NCI-H2107 (cell line): ENCODE measurements at regions not wholly inside any gene's neighbourhood (a gene's known extent, or its start where the extent isn't known, plus 50 kb on each side); places are given as distances from the start of the nearest gene placed in this dataset.

Experiments used
- DNase-seq: peaks from one replicate; lab custom pipeline; 2025; lab: John Stamatoyannopoulos, UW

DNA sequence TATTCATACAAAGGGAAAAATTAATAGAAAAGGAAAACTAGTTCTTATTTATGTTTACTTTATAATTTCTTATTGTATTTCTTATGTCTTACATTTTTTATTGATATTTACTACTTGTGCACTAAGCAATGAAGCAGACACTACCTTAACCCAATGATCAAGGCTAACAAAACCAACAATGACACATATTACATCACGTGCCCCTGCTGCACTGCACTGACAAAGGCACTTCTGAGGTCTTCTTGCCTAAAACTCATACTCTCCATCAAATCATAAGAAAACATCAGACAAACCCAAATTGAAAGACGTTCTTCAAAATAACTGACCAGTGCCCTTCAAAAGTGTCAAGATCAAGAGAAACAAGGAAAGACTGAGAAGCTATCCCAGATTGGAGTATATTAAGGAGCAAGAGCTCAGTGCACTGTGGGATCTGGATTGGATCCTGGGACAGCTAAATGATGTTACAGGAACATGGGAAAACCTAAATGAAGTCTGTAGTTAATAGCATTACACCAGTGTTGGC is 230.9 kb downstream of the AUH start:
- DNase-seq: no peak

DNA sequence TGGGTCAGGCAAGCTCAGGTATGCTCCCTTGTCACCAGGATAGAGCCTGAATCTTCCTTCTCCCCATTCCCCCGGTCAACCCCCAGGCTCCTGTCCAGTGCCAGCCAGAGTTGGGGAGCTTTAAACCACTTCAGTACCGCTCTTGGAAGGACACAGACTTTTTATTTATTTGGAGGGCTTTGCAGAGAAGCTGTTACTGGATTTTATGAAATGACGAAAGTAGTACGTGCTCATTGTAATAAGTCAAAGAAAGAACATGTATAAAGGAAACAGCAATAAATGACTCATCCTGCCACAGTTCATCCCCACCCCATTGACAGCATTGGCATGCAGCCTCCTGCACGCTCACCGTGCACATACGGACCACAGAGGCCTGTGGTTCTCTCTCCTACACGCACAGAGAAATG is 230.3 kb downstream of the AUH start:
- DNase-seq: no peak

DNA sequence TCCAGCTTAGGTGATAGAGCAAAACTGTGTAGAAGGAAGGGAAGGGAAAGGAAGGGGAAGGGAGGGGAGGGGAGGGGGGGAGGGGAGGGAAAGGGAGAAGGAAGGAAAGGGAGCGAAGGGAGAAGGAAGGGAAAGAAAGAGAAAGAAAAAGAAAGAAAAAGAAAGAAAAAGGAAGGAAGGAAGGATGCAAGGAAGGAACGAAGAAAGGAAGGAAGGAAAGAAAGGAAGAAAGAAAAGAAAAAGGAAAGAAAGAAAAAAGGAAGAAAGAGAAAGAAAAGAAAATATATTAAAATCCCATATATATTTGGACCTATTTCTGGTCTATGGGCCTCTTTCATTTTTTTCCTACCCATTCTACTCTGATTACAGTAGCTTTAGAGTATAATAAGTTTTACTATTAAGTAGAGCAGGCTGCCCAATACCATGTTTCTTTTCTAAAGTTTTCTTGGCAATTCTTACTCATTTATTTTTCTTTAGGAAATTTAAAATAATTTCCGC is 229.1 kb downstream of the AUH start:
- DNase-seq: no peak

DNA sequence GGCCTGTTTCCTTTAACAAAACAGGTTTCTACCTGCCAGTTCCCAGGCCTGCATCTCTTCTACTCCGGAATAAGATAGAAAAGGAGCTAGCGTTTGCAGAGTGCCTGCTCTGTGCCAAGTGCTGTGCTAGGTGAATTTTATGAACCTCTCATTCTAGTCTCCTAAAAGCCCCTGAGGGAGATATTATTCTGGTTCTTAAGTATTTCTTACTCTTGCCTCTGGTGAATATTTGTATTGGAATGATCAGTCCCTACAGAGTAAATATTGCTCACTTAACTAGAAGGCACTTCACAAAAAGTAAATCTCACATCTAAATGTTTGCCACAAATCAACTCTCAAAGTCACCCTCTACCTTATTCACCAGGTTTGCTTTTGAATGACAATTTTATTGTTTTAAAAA is 227.1 kb downstream of the AUH start:
- DNase-seq: no peak

DNA sequence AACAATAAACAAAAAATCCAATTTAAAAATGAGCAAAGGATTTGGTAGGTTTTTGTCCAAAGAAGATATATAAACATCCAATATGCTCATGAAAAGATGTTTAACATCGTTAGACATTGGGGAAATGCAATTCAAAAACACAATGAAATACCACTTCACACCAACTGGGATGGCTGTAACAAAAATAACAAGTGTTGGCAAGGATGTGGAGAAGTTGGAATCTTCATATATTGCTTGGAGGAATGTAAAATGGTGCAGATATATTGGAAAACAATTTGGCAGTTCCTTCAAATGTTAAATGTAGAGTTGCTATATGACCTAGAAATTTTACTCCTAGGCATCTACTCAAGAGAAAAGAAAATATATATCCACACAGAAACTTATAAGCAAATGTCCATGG is 224.3 kb downstream of the AUH start:
- DNase-seq: no peak

DNA sequence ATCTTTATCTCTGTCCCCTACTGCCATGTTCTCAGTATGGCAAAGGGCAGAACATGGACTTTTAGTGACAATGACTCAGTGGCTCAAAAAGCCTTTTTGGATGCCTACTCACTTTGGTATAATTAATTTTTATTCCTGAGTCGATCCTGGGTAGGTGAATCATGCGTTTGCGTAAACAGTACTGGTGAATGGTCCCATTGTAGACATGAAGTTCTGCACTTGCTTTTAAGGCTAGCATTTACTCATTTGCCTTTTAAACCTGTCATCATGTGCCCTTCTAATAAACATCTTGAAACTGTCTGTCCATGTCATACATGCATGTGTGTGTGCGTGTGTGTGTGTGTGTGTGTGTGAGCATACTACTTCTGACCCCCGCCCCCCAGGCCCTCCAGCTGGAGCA is 223.0 kb downstream of the AUH start:
- DNase-seq: no peak

DNA sequence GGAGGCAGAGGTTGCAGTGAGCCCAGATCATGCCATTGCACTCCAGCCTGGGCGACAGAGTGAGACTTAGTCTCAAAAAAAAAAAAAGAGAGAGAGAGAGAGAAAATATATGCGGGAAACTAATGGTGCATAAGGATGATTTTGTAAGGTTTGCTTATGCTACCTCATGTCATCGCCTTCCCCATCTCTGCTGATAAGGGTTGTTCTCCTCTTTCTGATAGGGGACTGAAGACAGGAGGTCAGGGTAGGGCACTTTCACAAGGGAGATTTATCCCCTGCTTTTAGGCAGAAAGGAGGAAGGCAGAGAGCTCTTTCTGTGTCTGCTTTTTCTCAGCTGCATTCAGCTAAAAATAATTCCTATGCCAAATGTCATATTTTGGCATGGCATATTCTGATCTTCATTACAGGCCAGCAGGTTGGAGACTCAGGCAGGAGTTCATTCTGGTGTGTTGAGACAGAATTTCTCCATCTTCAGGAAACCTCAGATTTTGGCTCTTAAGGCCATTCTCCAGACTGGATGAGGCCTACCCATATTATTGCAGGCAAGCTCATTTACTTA is 220.2 kb downstream of the AUH start:
- no peak for DNase-seq

DNA sequence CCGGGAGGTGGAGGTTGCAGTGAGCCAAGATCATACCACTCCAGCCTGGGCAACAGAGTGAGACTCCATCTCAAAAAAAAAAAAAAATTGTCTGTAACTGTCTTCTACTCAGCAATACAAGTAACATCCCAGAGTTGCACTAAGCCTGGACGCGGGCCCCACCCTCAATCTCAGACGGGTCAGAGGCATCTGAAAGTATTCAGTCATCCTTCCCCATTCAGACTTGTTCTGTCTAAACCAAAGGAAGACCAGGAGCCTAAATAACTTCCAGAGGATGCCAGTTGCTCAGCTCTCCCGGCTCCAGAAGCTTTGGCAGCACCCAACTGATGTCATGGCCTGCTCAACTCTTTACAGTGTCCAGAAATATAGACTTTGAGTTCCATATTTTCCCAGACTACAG is 218.6 kb downstream of the AUH start:
- no peak for DNase-seq

DNA sequence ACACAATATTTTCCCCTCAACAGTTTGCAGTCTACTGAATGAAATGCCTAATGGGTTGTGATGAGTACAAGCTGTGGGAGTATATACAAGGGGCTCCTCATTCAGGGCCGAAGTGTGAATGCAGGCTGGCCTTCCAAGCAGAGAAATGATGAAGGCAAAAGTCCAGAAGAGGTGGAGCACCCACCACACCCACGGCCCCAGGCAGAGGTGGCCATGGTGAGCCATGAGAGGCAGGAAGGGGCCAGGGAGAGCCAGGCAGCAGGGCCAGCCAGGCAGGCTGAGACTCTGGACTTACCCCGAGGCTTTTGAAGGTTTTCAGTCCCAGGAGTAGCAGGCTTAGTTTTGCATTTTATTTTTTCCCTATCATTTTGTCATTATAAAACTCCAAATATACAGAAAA is 218.1 kb downstream of the AUH start:
- DNase-seq: no peak

DNA sequence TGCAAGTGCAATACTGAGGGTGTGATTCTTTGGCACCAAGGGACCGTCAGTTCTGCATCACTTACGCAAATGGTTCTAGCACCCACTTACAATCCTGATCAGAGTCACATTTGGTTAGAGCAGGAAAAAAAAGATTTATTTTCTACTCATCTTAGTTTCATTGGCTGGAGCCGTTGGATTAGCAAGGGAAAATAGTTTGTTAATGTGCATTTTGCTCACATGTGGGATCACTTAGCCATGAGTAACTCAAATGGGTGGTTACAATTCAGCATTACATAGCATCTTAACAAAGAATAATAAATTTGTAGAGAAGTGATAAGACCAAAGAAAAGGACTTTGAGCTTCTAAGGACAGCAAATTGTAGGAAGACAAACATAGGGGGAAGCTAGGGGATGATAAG is 216.9 kb downstream of the AUH start:
- DNase-seq: no peak

DNA sequence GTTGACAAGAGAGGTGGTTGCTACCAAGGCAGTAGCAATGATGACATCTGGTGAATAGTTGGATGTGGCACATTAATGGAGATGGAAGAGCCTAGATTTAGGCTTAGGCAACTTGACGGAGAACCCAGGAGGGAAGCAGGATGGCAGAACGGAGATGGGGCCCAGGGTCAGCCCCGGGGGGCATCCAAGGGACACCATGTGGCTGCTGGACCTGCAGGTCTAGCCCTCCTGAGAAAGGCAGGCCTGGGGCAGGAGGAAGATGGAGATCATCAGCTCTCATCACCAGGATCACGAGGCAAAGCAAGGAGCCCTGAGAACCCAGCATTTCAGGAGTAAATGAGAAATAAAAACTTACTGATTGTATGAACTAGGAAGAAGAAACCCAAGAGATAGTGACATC is 216.2 kb downstream of the AUH start:
- DNase-seq: no peak

DNA sequence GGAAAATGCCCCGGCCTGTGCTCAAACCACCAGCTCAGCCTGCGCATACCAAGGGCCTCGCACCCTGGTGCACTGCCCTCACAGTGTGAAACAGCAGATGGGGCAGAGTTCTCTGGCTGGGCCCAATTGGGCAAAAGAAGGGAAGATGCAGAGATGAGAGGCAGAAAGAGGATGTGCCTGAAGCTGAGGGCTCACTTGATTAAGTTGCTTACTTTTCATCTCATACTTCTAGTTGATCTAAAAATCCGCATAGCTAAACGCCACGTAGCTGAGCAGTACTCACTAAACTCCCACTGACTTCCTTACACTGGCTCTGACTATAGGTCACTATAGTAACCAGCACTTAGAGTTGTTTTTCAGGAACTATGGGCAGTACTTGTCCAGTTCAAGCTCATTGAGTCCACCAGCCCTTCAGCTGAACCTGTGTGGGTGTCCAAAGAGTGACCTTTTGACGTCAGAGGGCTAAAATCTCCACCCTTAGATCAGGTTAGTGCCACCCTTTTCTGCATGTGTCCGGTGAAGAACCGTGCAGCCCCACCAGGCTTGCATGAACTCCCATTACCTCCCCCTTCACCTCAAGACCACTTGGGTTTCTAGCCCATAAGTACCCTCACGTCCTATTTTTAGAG is 215.2 kb downstream of the AUH start:
- no peak for DNase-seq

DNA sequence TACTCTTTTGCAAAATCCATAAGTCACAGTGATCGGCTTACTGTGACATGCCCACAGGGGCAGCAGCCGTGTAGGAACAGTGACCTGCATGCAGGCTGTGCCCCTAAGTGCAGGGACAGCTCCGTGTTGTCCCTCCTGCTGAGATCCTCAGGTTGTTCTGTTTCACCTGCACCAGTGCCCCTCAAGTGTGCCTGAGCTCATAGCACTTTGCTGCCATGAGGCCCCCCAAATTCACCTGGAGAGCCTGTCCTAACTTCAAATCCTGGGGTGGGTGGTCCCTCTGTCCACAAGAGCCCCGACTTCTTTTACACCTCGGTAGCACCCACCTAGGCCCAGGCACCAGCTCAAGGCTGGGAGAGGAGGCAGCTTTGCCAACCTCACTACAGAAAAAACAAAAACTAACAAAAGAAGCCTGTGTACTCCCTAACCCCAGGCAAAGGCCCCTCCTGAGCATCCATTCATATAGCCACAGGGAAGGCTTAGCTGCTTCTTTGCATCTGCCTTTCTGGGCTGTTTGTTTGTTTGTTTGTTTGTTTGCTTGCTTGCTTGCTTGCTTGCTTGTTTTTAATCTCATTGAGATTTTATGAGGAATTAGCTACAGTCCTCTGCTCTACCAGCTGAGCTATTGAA is 214.5 kb downstream of the AUH start:
- DNase-seq: no peak

DNA sequence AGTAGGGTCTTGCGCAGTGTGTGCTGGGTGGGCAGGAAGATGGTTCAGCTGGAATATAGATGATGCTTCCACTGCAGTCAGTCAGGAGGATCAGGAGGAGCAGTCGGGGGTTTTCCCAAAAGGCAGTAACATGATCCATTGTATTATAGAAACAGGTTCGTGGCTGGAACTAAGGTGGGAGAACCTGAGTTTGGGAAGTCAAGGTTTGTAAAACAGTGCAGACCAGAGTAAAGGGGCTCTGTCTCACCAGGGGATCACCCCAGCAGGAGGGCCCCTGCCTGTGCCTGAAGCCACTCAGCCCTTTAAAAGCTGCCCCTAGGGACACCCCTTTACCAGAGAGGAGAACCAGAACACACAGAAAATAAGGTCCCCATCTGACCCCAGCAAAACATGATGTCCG is 213.4 kb downstream of the AUH start:
- no peak for DNase-seq

DNA sequence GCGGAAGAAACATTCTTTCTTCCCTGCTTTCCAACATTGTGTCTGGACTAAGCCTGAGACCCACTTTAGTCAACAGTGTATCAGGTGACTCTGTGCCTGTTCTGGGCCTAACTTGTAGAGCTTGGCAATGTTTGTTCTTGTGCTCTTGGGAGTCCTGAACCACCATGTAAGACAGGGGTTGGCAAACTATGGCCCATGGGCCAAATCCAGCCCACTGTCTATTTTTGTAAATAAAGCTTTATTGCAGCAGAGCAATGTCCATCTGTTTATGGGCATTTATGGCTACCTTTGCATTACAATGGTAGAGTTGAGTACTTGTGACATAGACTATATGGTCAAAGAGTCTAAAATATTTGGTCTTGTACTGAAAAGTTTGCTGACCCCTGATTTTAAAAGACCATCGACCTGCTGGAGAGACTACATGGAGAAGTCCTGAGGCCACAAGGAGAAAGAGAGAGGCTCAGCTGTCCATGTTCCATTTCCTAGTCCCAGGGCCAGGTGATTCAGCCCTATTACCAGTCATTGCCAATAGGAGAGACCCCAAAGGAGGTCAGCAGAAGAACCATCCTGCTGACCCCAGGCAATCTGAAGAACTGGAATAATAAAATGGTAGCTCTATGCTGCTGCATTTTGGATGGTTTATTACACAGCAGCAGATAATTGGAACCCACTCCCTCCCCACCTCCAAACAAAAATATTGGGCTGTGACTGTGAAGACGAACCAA is 211.3 kb downstream of the AUH start:
- no peak for DNase-seq

DNA sequence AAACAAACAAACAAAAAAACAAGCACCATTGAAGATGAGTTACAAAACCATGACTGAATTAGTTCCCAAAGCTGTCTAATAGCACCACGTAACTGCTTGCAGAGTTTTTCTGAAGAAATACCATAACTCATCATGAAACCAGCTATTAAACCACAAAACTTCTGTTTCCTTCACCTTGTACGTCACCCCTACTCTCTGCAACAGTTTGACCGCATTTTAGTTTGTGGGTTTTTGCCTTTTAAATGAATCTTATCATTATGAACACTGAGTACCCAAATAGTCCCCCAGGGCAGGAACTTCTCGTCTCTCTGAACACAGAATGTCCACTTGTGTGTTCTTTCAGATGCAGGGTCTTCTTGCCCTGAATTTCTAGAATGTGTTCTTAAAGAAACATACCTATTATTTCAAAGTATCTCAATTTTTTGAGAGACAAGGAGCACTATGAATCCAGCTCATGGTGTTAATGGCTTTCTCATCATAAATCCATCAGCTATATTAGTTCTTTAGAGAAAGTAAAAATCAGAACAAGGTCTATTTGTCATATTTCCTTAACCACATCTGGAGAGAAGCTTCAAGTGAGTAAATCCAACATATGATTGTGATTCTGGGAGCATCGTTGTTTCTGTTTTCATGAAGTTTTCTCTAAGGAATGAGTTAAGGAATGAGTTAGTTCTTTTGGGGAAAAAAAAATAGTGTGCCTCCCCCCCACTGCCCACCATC is 210.6 kb downstream of the AUH start:
- DNase-seq: no peak

DNA sequence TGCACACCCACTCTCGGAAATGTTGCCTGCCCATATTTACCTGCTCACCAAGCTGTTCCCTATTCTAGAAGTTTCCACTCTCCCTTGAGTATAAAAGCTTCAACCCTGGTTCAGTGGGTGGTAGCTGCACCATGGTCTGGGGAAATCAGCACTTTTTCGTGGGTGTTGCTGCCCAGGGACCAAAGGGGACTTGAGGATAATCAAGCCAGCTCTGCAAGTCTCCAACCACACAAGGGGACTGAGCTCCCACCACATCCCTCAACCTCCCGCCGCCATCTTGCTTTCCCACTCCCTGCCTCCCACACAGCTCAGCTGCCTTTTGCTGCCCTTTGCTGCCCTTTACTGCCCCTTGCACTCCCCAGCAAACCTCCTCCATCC is 210.0 kb downstream of the AUH start:
- no peak for DNase-seq

DNA sequence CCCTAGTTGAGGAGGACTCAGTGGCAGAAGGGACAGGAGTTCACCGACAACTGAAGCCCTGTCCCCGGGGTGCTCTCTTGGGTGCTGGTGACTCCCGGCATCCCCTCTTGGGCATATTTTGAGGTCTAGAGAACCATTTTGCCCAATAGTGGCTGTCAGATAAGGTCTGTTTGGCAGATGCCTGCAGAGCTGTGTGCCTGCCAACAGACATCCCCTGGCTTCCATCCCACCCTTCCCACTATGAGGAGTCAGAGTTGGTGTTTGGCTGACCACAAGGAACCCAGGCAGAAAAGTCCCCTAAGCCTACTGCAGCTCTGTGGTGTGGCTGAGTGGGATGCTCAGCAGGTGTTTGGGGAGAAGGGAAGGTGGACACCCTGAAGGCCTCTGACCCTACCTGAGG is 207.0 kb downstream of the AUH start:
- DNase-seq: no peak

DNA sequence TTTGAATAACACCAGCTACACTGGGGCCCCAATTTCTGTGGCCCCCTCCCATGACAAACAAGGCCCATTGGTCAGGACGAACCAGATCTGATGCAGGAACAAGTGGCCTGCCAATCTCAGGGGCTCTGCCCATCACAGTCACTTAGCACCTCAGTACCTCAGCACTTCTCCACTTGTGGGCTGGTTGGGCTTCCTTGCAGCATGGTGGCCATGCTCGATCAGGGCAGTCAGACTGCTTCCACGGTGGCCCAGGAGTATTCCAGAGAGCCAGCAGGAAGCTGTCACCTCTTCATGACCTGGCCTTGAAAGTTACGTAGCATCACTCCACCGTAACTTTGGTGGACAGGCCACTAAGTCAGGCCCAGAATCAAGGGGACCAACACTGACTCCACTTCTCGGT is 206.5 kb downstream of the AUH start:
- no peak for DNase-seq

DNA sequence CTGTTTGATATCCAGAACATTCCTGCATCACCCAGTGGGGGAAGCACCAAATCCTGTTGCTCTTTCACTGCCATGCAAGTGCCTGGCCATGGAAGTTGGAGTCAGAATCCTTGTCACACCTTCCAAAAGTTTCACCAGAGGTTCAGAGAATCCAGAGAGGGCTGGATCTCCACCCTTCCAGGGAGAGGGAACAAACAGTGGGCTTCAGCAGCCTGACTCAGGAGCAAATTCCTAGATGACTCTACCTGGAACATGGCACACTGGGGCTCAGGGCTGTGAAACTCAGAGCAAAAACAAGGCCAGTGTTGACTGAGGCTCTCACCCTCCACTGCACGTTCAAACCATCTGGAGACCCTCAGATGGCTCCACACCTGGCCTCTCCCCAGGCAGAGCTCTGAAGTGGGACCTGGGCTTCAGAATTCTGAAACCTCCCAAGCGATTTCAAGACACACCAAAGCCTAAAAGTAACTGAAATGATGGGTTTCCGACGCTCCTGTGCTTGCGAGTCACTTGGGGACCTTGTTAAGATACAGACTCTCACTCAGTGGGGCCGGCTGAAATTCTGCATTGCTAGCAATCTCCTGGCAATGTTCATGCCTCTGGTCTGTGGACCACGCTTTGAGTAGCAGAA is 205.9 kb downstream of the AUH start:
- no peak for DNase-seq

DNA sequence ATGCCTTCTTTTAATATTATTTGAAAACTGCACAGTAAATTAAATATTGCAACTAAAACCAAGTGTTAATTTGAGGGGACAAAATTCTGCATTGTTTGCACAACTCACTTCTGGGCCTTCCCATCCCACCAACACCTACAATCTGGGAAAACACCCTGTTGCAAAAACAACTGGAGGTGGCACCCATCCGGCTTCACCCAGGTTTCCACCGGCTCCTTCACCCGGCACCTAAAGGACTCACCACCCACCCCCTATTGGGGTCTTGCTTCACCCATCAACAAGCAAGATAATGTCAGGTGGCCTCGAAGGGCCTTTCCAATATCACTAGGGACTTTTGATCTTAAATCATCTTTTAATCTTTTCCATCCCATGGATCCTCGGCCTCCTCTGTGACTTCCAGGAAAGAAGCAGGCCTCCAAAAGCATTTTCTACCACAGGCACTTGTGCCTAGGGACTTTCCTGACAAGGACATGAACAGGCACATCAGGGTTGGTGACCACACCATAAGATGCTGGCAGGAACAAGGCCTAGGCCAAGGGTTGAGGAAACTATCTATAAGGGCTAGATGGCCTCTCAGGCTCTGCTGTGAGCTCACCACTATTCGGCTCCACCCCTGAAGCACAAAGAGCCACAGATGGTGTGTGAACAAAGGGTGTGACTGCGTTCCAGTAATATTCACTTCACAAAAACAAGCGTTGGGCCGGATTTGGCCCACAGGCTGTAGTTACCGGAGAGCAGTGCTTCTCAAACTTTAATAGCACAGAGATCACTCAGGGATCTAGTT is 205.1 kb downstream of the AUH start:
- DNase-seq: no peak
